Erythroblast (primary cell): ENCODE measurements at regions not wholly inside any gene's neighbourhood (a gene's known extent, or its start where the extent isn't known, plus 50 kb on each side); places are given as distances from the start of the nearest gene placed in this dataset.
"Not testable (repeated sequence)": the region's sequence is repeated elsewhere in the genome, so short reads cannot be mapped to it uniquely, and the experiment has no call there.

Source experiments
- DNase-seq, 2 experiments: peaks; one replicate each; lab custom pipeline; 2025; lab: John Stamatoyannopoulos, UW
- GATA1 ChIP-seq: IDR thresholded peaks from 2 replicates; pipeline ENCODE4 v1.6.1; 2011; ENCODE audit warnings: low read depth, mild to moderate bottlenecking, control low read depth, low read length, moderate library complexity
- POLR2A ChIP-seq: IDR thresholded peaks from 2 replicates; pipeline ENCODE4 v1.6.1; 2011; ENCODE audit warnings: mild to moderate bottlenecking, low read length

- no peak for TF ChIP-seq GATA1
- no peak for TF ChIP-seq POLR2A
- peak; percentile 1 to 57 for DNase-seq
These were observed 97.1 kb upstream of the PLCB4 start for GRCh38 chr20:8971669-8972316.

- TF ChIP-seq POLR2A = no peak
- no peak for DNase-seq
These were observed 95.8 kb upstream of the PLCB4 start for GRCh38 chr20:8972963-8973705.

GRCh38 chr20:8974009-8974708 is 94.7 kb upstream of the PLCB4 start:
- TF ChIP-seq GATA1 = no peak
- TF ChIP-seq POLR2A = no peak
- DNase-seq = no peak

- no peak for DNase-seq
- TF ChIP-seq POLR2A = no peak
- no peak for TF ChIP-seq GATA1
These were observed 87.4 kb upstream of the PLCB4 start for GRCh38 chr20:8981482-8981881.

GRCh38 chr20:8983478-8984345 is 85.2 kb upstream of the PLCB4 start:
- DNase-seq = no peak
- TF ChIP-seq GATA1 (no peak), POLR2A (no peak)

GRCh38 chr20:8986631-8987030 is 82.3 kb upstream of the PLCB4 start:
- TF ChIP-seq GATA1 (no peak), POLR2A (no peak)
- DNase-seq = no peak

- no peak for DNase-seq
- TF ChIP-seq GATA1 (no peak), POLR2A (no peak)
These were observed 78.1 kb upstream of the PLCB4 start for GRCh38 chr20:8990770-8991169.

- TF ChIP-seq GATA1 = no peak
- no peak for TF ChIP-seq POLR2A
These were observed 74.8 kb upstream of the PLCB4 start for GRCh38 chr20:8994045-8994444.

GRCh38 chr20:8995761-8996160 is 73.1 kb upstream of the PLCB4 start:
- DNase-seq = peak in 1 of 2 experiments; percentile 21
- TF ChIP-seq POLR2A = no peak
- no peak for TF ChIP-seq GATA1

More at GRCh38 chr20:8994045-8994444, 74.8 kb upstream of the PLCB4 start:
- DNase-seq = no peak

GRCh38 chr20:8996817-8997512 is 71.9 kb upstream of the PLCB4 start:
- DNase-seq = no peak
- TF ChIP-seq POLR2A (no peak), GATA1 (no peak)

- TF ChIP-seq GATA1 = no peak
- TF ChIP-seq POLR2A = no peak
- DNase-seq = no peak
These were observed 71.2 kb upstream of the PLCB4 start for GRCh38 chr20:8997701-8998117.

GRCh38 chr20:9011121-9011520 is 57.8 kb upstream of the PLCB4 start:
- TF ChIP-seq POLR2A (no peak), GATA1 (no peak)
- no peak for DNase-seq

GRCh38 chr20:9015232-9015983 is 53.5 kb upstream of the PLCB4 start:
- DNase-seq = not testable (repeated sequence)
